H9 (cell line): ENCODE measurements at regions not wholly inside any gene's neighbourhood (a gene's known extent, or its start where the extent isn't known, plus 50 kb on each side); places are given as distances from the start of the nearest gene placed in this dataset.

ENCODE experiments used
- DNase-seq: peaks from one replicate; pipeline ENCODE4 v3.0.0-alpha.2; 2017
- H2AFZ ChIP-seq: one replicate; pipeline ENCODE4 v1.6.1; 2013; ENCODE audit warnings: mild to moderate bottlenecking, low read length, control low read depth, moderate library complexity
- H2AK5ac ChIP-seq: 2 replicates; pipeline ENCODE4 v1.6.1; 2013; ENCODE audit warnings: low read length, control low read depth, mixed read lengths; ENCODE audit not compliant: insufficient read length
- H2BK120ac ChIP-seq: one replicate; pipeline ENCODE4 v1.6.1; 2013; ENCODE audit warnings: low read depth, mild to moderate bottlenecking, low read length, control low read depth, inconsistent platforms; ENCODE audit not compliant: poor library complexity, severe bottlenecking
- H2BK12ac ChIP-seq: 2 replicates; pipeline ENCODE4 v1.6.1; 2013; ENCODE audit warnings: low read length, control low read depth, mixed read lengths, low read depth; ENCODE audit not compliant: insufficient read length
- H2BK15ac ChIP-seq: 2 replicates; pipeline ENCODE4 v1.6.1; 2013; ENCODE audit warnings: low read depth, low read length, control low read depth
- H2BK20ac ChIP-seq: one replicate; pipeline ENCODE4 v1.6.1; 2013; ENCODE audit warnings: low read depth, mild to moderate bottlenecking, low read length, control low read depth, inconsistent platforms; ENCODE audit not compliant: poor library complexity, severe bottlenecking
- H2BK5ac ChIP-seq: 2 replicates; pipeline ENCODE4 v1.6.1; 2013; ENCODE audit warnings: low read length, control low read depth, mixed read lengths; ENCODE audit not compliant: insufficient read length
- H3K14ac ChIP-seq: 2 replicates; pipeline ENCODE4 v1.6.1; 2013; ENCODE audit warnings: low read length, control low read depth; ENCODE audit not compliant: insufficient read depth
- H3K18ac ChIP-seq: 2 replicates; pipeline ENCODE4 v1.6.1; 2013; ENCODE audit warnings: low read depth, mild to moderate bottlenecking, mixed read lengths, low read length, control low read depth; ENCODE audit not compliant: insufficient read length
- H3K23ac ChIP-seq: 2 replicates; pipeline ENCODE4 v1.6.1; 2013; ENCODE audit warnings: low read length, control low read depth, mixed read lengths, low read depth; ENCODE audit not compliant: insufficient read length
- H3K23me2 ChIP-seq: 2 replicates; pipeline ENCODE4 v1.6.1; 2013; ENCODE audit warnings: low read depth, mild to moderate bottlenecking, mixed read lengths, low read length, control low read depth; ENCODE audit not compliant: insufficient read length, poor library complexity, severe bottlenecking
- H3K27ac ChIP-seq: 2 replicates; pipeline ENCODE4 v1.5.1; 2013; ENCODE audit warnings: low read length, control low read depth, mixed read lengths, low read depth; ENCODE audit not compliant: insufficient read length
- H3K27me3 ChIP-seq: 2 replicates; pipeline ENCODE4 v1.6.1; 2013; ENCODE audit warnings: low read length, control low read depth, inconsistent platforms; ENCODE audit not compliant: insufficient read depth
- H3K4ac ChIP-seq: 2 replicates; pipeline ENCODE4 v1.6.1; 2013; ENCODE audit warnings: low read depth, mild to moderate bottlenecking, control low read depth, inconsistent platforms, low read length, moderate library complexity
- H3K4me1 ChIP-seq: 2 replicates; pipeline ENCODE4 v1.6.1; 2013; ENCODE audit warnings: low read length, control low read depth, inconsistent platforms; ENCODE audit not compliant: insufficient read depth
- H3K4me2 ChIP-seq: 2 replicates; pipeline ENCODE4 v1.6.1; 2013; ENCODE audit warnings: low read length, control low read depth, mixed read lengths; ENCODE audit not compliant: insufficient read length, insufficient read depth
- H3K56ac ChIP-seq: 2 replicates; pipeline ENCODE4 v1.6.1; 2013; ENCODE audit warnings: low read depth, mild to moderate bottlenecking, mixed read lengths, low read length, control low read depth; ENCODE audit not compliant: insufficient read length
- H3K79me1 ChIP-seq: 2 replicates; pipeline ENCODE4 v1.6.1; 2013; ENCODE audit warnings: low read depth, mild to moderate bottlenecking, moderate library complexity, low read length, control low read depth, inconsistent platforms; ENCODE audit not compliant: insufficient read depth, poor library complexity, severe bottlenecking
- H3K79me2 ChIP-seq: 2 replicates; pipeline ENCODE4 v1.6.1; 2013; ENCODE audit warnings: low read length, control low read depth, inconsistent platforms; ENCODE audit not compliant: insufficient read depth
- H3K9ac ChIP-seq: 2 replicates; pipeline ENCODE4 v1.6.1; 2013; ENCODE audit warnings: low read length, control low read depth, mixed read lengths; ENCODE audit not compliant: insufficient read length; ENCODE audit errors: extremely low read depth
- H3K9me3 ChIP-seq: one replicate; pipeline ENCODE4 v1.6.1; 2013; ENCODE audit warnings: low read depth, low read length, inconsistent platforms; ENCODE audit not compliant: control insufficient read depth
- H3T11ph ChIP-seq: one replicate; pipeline ENCODE4 v1.6.1; 2013; ENCODE audit warnings: mild to moderate bottlenecking, low read length, control low read depth, inconsistent platforms
- H4K20me1 ChIP-seq: one replicate; pipeline ENCODE4 v1.6.1; 2013; ENCODE audit not compliant: control insufficient read depth, insufficient read length, insufficient read depth
- H4K5ac ChIP-seq: 2 replicates; pipeline ENCODE4 v1.6.1; 2013; ENCODE audit warnings: low read depth, mild to moderate bottlenecking, mixed read lengths, low read length, control low read depth; ENCODE audit not compliant: insufficient read length
- H4K8ac ChIP-seq: replicated peaks from 2 replicates; pipeline ENCODE4 v1.6.1; 2013; ENCODE audit warnings: low read length, control low read depth, mixed read lengths, low read depth; ENCODE audit not compliant: insufficient read length
- H4K91ac ChIP-seq: 2 replicates; pipeline ENCODE4 v1.6.1; 2013; ENCODE audit warnings: low read depth, mild to moderate bottlenecking, moderate library complexity, mixed read lengths, low read length, control low read depth; ENCODE audit not compliant: insufficient read length
- H3K27ac Mint-ChIP-seq, 3 experiments: 2 replicates in 2 of 3; 3 replicates in 1 of 3; pipeline ENCODE4 v1.8.0; 2020 to 2021; ENCODE audit warnings: mixed read lengths in 3 of 3, mild to moderate bottlenecking in 1 of 3, moderate library complexity in 1 of 3
- H3K27me3 Mint-ChIP-seq: 2 replicates; pipeline ENCODE4 v1.8.0; 2021; ENCODE audit warnings: low read depth, mild to moderate bottlenecking, moderate library complexity, mixed read lengths
- H3K36me3 Mint-ChIP-seq, 3 experiments: 2 replicates in 2 of 3; 3 replicates in 1 of 3; pipeline ENCODE4 v1.8.0; 2020 to 2021; ENCODE audit warnings: low read depth in 3 of 3, mixed read lengths in 3 of 3; ENCODE audit not compliant: insufficient read depth in 1 of 3
- H3K4me1 Mint-ChIP-seq, 2 experiments: 2 replicates each; pipeline ENCODE4 v1.8.0; 2020; ENCODE audit warnings: mixed read lengths in 2 of 2
- H3K4me3 Mint-ChIP-seq, 2 experiments: 2 replicates in 1 of 2; 3 replicates in 1 of 2; pipeline ENCODE4 v1.8.0; 2020 to 2021; ENCODE audit warnings: mild to moderate bottlenecking in 2 of 2, mixed read lengths in 2 of 2, moderate library complexity in 1 of 2
- H3K9me3 Mint-ChIP-seq, 2 experiments: 2 replicates in 1 of 2; 3 replicates in 1 of 2; pipeline ENCODE4 v1.8.0; 2020; ENCODE audit warnings: mild to moderate bottlenecking in 2 of 2, mixed read lengths in 2 of 2, moderate library complexity in 1 of 2
- CTCF ChIP-seq: fragments of 200-600 bp; sonication (generic); conservative IDR thresholded peaks from 3 replicates; pipeline ENCODE4 v1.8.0; 2021; ENCODE audit warnings: antibody characterized with exemption, mild to moderate bottlenecking
- WGBS: extraction: QIAGEN DNeasy Blood & Tissue Kit; methylation state at CpG from one replicate; pipeline ENCODE4 v1.1.7; 2013; ENCODE audit warnings: missing lambda C conversion rate, low lambda C conversion rate, mixed read lengths; ENCODE audit not compliant: insufficient read length; ENCODE audit errors: extremely low coverage; 5-methylcytosine and 5-hydroxymethylcytosine counted together

- Histone ChIP-seq H3T11ph (no peak overlapping the region), H3K23ac (no peak overlapping the region), H3K9ac (no peak overlapping the region), H3K4me2 (no peak overlapping the region), H3K4ac (no peak overlapping the region), H2BK5ac (no peak overlapping the region), H4K91ac (no peak overlapping the region), H3K4me1 (no peaks in the 10 kb centered on the region), H3K27ac (no peak overlapping the region), H3K79me1 (no peaks in the 10 kb centered on the region), H3K9me3 (no peaks in the 10 kb centered on the region), H3K18ac (no peak overlapping the region), H4K8ac (no peak overlapping the region), H2BK20ac (no peak overlapping the region), H3K23me2 (no peaks in the 10 kb centered on the region), H3K27me3 (no peaks in the 10 kb centered on the region; the same call in 1 of the 2 replicates), H3K79me2 (no peaks in the 10 kb centered on the region), H4K20me1 (no peaks in the 10 kb centered on the region), H2BK12ac (no peak overlapping the region), H3K14ac (no peak overlapping the region), H4K5ac (no peak overlapping the region), H2AFZ (no peak overlapping the region), H2BK15ac (no peak overlapping the region), H3K56ac (no peak overlapping the region), H2AK5ac (no peak overlapping the region), H2BK120ac (no peak overlapping the region)
- no peak for TF ChIP-seq CTCF
- no peak for DNase-seq
- Mint-ChIP-seq H3K9me3 (no peaks in the 10 kb centered on the region), H3K36me3 (no peaks in the 10 kb centered on the region), H3K27me3 (no peaks in the 10 kb centered on the region; the same call in 1 of the 2 replicates), H3K4me1 (no peaks in the 10 kb centered on the region), H3K27ac (no peak overlapping the region), H3K4me3 (no peak overlapping the region)
- no CpG with 5 or more reads among the region's 1 CpG for WGBS
These were observed 135.7 kb upstream of the ADAMTS18 start for GRCh38 chr16:77570574-77570973.
